Cardiac septum (tissue), 1 donor: ENCODE measurements at regions not wholly inside any gene's neighbourhood (a gene's known extent, or its start where the extent isn't known, plus 50 kb on each side); places are given as distances from the start of the nearest gene placed in this dataset.

Experiments used
- DNase-seq: peaks from one replicate; pipeline ENCODE4 v3.0.0-alpha.2; 2020; ENCODE audit warnings: low spot score
- intact Hi-C: fragments of 100-400 bp; cut with DNase I; formaldehyde crosslinking; loops from one replicate; pipeline ENCODE4 v1.14.0; 2022
- donor health status: DM: no; HTN: no; CAD: no.

DNA sequence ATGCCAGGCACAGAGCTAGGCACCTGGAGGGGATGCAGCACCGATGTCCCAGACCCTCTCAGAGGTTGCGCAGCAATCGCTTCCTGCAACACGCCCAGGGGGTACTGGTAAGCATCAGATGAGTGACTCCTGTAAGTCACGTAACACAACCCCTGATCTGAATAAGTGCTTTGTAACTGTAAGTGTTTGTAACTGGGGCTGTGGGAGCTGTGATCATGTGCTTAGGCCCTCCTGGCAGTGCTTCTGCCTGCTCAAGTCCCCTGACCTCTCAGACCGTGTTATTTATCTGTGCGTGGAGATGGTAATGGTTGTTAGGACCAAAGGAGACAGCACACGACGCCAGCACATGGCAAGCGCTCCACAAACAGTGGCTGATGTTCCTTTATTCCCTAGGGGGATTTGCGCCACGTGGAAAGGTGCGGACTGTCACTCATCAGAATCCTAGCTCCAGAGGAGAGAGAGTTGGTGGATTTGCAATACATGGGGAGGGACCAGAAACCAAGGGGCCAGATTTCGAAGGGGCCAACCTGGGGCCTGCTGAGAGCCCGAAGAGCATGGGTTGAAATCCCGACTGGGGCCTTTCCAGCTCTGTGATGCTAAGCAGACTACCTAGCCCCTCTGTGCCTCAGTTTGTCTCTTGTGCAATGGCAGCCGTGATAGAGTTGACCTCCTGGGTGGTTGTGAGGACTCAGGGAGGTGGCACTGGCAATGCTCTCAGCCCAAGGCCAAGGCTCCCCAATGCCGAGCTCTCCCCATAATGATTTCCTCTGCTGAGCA, 151.8 kb downstream of the IRF8 start:
- DNase-seq, result no peak
- intact Hi-C loops, result no loop called here

DNA sequence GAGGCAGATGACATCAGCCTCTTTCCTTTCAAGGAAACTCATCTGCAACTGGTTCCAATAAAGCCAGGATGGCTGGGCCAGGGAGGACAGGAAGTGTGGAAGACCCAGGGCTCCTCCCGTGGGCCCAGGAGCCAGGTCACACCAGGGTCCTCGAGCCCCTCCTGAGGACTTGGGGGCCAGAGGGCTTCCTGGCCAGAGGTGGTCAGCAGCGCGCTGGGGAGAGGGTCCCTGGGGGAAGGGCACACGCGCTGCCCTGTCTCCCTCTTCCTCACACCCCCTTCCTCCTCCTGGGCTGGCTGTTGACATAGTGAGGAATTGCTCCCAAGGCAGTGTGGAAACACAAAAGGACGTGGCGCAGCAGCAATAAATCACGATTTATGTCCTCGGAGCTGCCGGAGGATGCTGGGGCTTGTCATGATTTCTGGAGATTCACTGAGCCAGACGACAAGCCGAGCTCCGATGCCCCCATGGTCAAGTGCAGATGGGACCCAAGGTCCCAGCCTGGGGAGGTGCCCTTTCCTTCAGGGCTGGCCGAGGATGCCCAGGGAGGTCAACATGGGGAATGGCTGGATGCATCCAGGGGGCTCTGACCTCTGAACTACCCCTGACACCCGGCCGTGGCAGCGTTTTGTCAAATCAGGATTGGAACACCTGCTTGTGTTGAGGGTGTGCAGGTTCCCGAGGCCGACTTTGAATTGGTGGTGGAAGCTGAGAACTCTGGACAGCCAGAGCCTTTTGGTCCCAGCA, 152.6 kb downstream of the IRF8 start:
- DNase-seq, result no peak
- intact Hi-C loops, result no loop called here

- no peak for DNase-seq
- intact Hi-C loops, result no loop called here
These were observed 153.2 kb downstream of the IRF8 start for GRCh38 chr16:86052115-86052670.

GRCh38 chr16:86052926-86053325, 154.0 kb downstream of the IRF8 start:
- DNase-seq, result no peak
- intact Hi-C loops, result no loop called here

- DNase-seq, result no peak
- intact Hi-C loops, result no loop called here
These were observed 160.6 kb downstream of the IRF8 start for GRCh38 chr16:86059253-86060171.

- DNase-seq, result no peak
- intact Hi-C loops, result no loop called here
These were observed 161.7 kb downstream of the IRF8 start for GRCh38 chr16:86060381-86061317.

DNA sequence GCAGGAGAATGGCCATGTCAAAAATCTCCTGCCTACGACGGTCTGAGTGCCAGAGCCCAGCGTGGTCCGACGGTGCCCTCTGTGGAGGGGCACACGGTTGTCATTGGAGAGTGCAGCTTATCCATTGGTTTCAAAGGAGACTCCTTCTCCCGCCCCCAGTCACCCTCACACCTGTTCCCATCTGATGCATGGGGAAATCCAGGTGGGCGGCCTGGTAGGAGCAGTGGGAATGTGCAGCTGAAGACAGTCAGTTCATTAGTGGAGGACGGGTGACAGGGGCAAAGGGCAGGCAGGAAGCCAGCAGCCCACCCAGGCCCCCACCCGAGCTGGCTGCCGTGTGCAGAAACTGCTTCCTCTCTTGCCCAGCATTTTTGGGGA, 162.3 kb downstream of the IRF8 start:
- intact Hi-C loops, result no loop called here
- DNase-seq, result no peak

- no peak for DNase-seq
- intact Hi-C loops, result no loop called here
These were observed 162.8 kb downstream of the IRF8 start for GRCh38 chr16:86061721-86062120.

- no peak for DNase-seq
- intact Hi-C loops, result no loop called here
These were observed 163.5 kb downstream of the IRF8 start for GRCh38 chr16:86062271-86062965.

GRCh38 chr16:86063760-86064405, 164.9 kb downstream of the IRF8 start:
- intact Hi-C loops, result no loop called here
- no peak for DNase-seq

- intact Hi-C loops, result no loop called here
- no peak for DNase-seq
These were observed 165.7 kb downstream of the IRF8 start for GRCh38 chr16:86064431-86065250.

GRCh38 chr16:86065711-86066110, 166.7 kb downstream of the IRF8 start:
- intact Hi-C loops, result no loop called here
- DNase-seq, result no peak

- intact Hi-C loops, result no loop called here
- no peak for DNase-seq
These were observed 167.8 kb downstream of the IRF8 start for GRCh38 chr16:86066811-86067210.

DNA sequence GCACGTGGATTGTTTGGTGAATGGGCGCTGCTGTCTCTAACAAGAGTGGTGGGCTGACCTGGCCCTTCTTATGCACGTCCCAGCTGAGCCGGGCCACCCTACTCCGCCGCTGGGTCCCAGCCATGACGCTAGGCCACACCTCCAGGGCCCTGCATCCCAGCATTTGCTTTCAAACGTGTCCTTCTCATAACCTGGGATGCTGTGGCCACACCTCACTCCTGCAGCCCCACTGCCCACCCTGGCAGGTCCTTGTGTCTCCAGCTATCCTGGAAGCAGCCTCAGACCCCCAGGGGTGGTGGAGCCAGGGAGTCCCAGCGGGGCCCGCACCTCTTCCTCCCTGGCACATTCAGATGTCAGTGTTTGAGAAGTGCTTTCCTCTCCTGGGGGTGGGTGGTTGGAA, 168.6 kb downstream of the IRF8 start:
- intact Hi-C loops, result no loop called here
- no peak for DNase-seq

DNA sequence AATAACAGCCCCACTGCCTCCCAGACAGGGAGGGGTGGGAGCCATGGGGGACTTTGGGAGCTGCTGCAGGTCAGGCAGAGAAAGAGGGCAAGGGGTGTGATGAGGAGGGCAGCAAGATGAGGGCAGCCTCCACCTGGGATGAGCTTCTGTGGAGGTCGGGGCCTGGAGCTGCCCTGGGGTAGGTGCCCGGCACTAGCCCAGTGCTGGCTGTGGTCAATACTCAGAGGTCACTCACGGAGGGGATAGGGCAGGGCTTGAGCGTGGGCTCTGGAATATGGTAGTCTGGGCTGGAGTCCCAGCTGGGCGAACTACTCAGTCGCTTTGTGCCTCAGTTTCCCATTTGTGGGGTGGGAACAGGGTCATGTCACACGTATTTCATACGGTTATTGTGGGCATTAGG, 169.0 kb downstream of the IRF8 start:
- intact Hi-C loops, result no loop called here
- DNase-seq, result no peak

DNA sequence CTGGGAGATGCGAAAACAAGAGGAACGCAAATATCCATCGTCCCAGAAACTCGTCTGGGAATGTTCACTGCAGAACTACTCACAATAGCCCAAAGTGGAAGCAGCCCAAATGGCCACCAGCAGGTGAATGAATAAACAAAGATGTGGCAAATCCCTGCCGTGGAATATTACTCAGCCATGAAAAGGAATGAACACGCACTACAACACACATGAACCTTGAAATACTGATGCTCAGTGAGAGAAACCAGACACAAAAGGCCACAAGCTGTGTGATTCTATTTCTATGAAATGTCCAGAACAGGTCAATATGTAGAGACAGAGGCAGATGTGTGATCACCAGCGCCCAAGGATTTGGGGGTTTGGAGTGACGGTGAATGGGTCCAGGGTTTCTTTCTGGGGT, 169.8 kb downstream of the IRF8 start:
- no peak for DNase-seq
- intact Hi-C loops, result no loop called here

- intact Hi-C loops, result loop anchor here (10.0 kb wide), 1 partner anchor 275 kb away; no protein-coding TSS in a partner anchor
- no peak for DNase-seq
These were observed 170.9 kb downstream of the IRF8 start for GRCh38 chr16:86069736-86070298.
